GM19238 (cell line): ENCODE measurements at regions not wholly inside any gene's neighbourhood (a gene's known extent, or its start where the extent isn't known, plus 50 kb on each side); places are given as distances from the start of the nearest gene placed in this dataset.

Experiments used
- DNase-seq: peaks from one replicate; pipeline ENCODE4 v3.0.0; 2011; ENCODE audit warnings: low spot score; ENCODE audit not compliant: insufficient read length

GRCh38 chr5:39525271-39525670, 100.5 kb upstream of the DAB2 start:
- no peak for DNase-seq

- no peak for DNase-seq
Measured at GRCh38 chr5:39523821-39524220, 99.0 kb upstream of the DAB2 start.

- no peak for DNase-seq
Measured at GRCh38 chr5:39521940-39522590, 97.3 kb upstream of the DAB2 start.

- DNase-seq: no peak
Measured at GRCh38 chr5:39521098-39521860, 96.5 kb upstream of the DAB2 start.

- DNase-seq: no peak
Measured at GRCh38 chr5:39520232-39520572, 95.4 kb upstream of the DAB2 start.

- no peak for DNase-seq
Measured at GRCh38 chr5:39519566-39520231, 94.9 kb upstream of the DAB2 start.

- no peak for DNase-seq
Measured at GRCh38 chr5:39519079-39519478, 94.3 kb upstream of the DAB2 start.

- DNase-seq: no peak
Measured at GRCh38 chr5:39518516-39518915, 93.7 kb upstream of the DAB2 start.

GRCh38 chr5:39517800-39518199, 93.0 kb upstream of the DAB2 start:
- no peak for DNase-seq

- DNase-seq: no peak
Measured at GRCh38 chr5:39515881-39516280, 91.1 kb upstream of the DAB2 start.

- no peak for DNase-seq
Measured at GRCh38 chr5:39513236-39513635, 88.5 kb upstream of the DAB2 start.

- DNase-seq: no peak
Measured at GRCh38 chr5:39506211-39506610, 81.4 kb upstream of the DAB2 start.

GRCh38 chr5:39505791-39506190, 81.0 kb upstream of the DAB2 start:
- DNase-seq: no peak

- DNase-seq: no peak
Measured at GRCh38 chr5:39505363-39505762, 80.6 kb upstream of the DAB2 start.

- DNase-seq: no peak
Measured at GRCh38 chr5:39503155-39503554, 78.4 kb upstream of the DAB2 start.

- DNase-seq: no peak
Measured at GRCh38 chr5:39502704-39503103, 77.9 kb upstream of the DAB2 start.

- no peak for DNase-seq
Measured at GRCh38 chr5:39501397-39501796, 76.6 kb upstream of the DAB2 start.

GRCh38 chr5:39500551-39501175, 75.9 kb upstream of the DAB2 start:
- DNase-seq: no peak

- DNase-seq: no peak
Measured at GRCh38 chr5:39498278-39498952, 73.6 kb upstream of the DAB2 start.

GRCh38 chr5:39497322-39497721, 72.5 kb upstream of the DAB2 start:
- DNase-seq: no peak

- DNase-seq: no peak
Measured at GRCh38 chr5:39495227-39495626, 70.4 kb upstream of the DAB2 start.

GRCh38 chr5:39494534-39494933, 69.8 kb upstream of the DAB2 start:
- DNase-seq: no peak
